Epithelial cell of prostate (primary cell): ENCODE measurements at regions not wholly inside any gene's neighbourhood (a gene's known extent, or its start where the extent isn't known, plus 50 kb on each side); places are given as distances from the start of the nearest gene placed in this dataset.
"Not testable (repeated sequence)": the region's sequence is repeated elsewhere in the genome, so short reads cannot be mapped to it uniquely, and the experiment has no call there.

Experiments
- DNase-seq: peaks from one replicate; pipeline ENCODE4 v3.0.0-alpha.2; 2011; ENCODE audit warnings: low read depth, low spot score
- H3K27ac ChIP-seq: fragments of 450-650 bp; 2 replicates; pipeline ENCODE4 v1.5.1; 2017; ENCODE audit warnings: mild to moderate bottlenecking

DNA sequence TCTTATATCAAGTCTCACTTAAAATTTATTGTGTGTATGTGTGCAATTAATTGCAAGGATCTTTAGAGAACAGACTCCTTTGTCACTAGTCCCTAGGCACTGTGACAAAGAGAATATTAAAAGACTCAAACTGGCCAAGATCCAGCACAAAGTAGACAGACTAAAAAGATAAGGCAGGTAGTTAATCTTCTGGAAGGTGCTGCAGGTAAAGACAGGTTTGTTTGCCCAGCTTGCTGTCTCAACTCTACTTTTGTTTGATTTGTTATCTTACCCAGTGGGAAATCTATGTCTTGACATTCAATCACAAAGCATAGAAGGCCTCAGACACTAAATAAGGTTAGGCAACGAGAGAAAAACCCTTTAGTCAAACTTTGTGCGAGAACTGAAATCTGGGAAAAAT, 807.9 kb upstream of the LRRN3 start:
- no peak for DNase-seq
- H3K27ac ChIP-seq: no peak overlapping the region

DNA sequence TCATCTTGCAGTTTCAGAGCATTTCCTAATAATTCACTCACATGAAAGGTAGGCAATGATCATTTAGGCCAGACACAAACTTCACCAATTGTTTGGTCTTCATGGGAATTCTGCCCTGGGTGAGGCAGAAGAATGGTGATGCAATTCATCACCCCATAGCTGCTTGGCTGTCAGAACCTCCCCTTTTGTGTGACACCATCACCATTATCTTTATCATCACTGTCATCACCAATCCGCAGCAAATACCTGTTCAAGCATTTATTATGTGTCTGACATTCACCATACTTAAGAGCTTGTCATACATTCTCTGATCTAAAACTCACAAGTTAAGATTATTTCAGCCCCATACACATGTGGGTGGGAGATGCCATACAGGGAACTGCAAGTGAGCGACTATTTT, 799.5 kb upstream of the LRRN3 start:
- no peak for DNase-seq
- no peak overlapping the region for H3K27ac ChIP-seq

DNA sequence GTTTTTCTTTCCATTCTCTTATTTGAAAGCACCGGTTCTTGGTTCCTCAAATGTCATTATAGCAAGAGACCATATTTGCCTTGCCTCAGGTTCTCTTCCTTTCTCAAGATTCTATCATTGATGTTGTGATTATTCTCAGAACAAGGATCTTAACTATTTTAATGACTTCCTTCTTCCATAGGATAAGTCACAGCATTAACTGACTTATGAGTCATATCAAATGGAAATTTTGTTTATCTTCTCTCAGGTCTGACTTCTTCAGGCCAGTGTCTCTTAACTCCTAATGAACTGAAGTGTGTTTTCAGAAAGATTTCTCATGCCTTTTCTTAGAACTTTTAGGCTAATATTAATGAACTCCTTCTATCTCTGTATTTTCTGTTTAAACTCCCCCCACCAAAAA, 794.6 kb upstream of the LRRN3 start:
- H3K27ac ChIP-seq: no peak overlapping the region
- no peak for DNase-seq

DNA sequence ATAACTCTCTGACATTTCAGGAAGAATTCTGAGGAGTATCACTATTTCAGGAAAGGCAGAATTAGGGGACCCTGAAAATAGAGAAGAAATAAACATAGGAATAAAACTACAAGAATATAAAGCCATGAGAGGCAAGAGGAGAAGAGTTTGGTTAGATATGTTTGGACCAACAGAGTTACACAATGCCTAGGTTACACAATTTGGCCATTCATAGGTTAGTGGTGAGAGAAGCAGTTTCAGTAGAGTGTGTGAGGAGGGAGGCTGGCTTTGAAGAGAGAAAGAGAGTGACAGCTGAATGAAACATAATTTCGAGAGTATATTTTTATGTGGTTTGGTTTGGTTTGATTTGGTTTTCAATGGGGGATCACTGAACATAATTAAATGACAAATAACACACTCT, 783.2 kb upstream of the LRRN3 start:
- no peak overlapping the region for H3K27ac ChIP-seq
- DNase-seq: no peak

DNA sequence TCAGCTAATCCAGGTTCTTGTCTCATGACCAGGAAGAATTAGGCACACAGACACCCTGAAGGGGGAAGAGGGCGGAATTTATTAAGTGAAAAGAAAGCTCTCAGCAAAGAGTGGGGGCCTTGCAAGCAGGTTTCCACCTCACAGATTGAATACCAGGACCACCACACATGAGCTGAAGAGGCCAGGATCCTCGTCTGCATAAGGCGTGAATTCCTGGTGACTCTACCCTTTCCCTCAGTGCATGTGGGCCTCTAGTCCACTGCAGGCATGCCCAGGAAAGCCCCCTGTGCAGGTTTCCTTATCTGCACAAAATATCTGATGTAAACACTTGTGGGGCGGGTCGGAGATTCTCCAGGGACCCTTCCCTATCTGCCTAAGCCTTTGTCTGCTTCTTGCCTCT, 782.1 kb upstream of the LRRN3 start:
- DNase-seq: no peak
- no peak overlapping the region for H3K27ac ChIP-seq

DNA sequence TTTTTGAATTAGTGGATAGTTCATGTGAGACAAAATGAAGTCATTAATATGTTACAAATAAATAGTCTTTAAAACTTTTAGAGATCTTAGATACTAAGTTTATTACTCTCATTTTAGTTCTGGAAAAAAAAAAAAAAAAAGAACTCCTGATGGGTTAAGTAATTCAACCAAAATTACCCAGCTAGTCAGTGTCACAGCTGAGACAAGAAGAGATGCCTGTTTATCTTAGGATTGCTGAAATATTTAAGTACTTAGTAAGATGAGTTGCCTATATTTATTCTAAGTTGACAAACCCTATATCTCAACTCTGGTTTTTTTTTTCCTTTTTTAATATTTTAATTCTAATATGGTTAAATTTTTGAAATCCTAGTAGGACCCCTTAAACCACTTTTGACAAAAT, 781.0 kb upstream of the LRRN3 start:
- no peak for DNase-seq
- H3K27ac ChIP-seq: no peak overlapping the region

DNA sequence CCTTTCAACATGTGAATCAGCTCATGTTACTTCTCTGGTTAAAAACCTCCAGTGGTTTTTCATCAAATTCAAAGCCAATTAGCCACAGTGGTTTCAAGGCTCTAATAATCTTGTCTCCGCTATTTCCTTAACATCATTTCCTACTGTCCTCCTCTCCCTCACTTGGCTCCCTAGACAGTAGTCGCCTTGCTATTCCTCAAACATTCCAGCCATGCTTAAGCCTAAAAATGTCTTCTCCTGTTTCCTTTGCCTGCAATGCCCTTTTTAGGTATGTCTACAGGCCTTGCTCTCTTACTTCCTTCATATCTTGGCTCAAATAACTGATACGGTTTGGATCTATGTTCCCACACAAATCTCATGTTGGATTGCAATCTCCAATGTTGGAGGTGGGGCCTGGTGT, 779.4 kb upstream of the LRRN3 start:
- H3K27ac ChIP-seq: no peak overlapping the region

DNA sequence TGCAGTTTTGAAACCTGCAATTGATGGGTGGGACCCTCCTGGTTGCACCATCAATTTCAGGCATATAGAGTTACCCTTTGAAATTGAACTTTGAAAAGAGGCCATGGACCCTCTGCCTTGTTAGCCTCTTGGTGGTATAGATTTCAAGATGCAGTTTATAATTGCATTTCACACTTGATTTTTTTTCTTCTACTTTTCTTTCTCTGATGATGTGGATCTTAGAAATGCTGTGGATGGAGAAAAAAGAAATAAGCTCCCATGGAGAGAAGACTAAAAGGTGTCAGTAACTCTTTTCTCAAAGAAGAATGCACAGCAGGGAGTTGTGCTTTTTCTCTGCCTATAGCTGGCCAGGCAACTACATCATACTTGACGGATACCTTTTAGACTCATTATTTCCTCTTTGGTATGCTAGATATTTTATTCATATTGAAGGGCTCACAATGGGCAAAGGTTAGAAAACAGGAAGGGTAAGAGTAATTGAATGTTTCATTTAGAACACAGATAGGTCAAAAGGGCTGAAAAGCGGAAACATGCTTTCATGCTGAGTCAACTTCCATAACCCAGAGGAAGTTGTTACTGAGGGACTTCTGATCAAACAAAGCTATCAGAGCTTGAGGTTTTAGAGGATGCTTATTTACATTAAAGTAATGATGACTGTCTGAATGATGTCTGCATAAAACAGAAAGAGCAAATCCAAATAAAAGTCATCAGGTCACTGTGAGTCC, 773.2 kb upstream of the LRRN3 start:
- no peak overlapping the region for H3K27ac ChIP-seq
- DNase-seq: no peak

More for the DNA sequence above, 779.4 kb upstream of the LRRN3 start:
- no peak for DNase-seq

DNA sequence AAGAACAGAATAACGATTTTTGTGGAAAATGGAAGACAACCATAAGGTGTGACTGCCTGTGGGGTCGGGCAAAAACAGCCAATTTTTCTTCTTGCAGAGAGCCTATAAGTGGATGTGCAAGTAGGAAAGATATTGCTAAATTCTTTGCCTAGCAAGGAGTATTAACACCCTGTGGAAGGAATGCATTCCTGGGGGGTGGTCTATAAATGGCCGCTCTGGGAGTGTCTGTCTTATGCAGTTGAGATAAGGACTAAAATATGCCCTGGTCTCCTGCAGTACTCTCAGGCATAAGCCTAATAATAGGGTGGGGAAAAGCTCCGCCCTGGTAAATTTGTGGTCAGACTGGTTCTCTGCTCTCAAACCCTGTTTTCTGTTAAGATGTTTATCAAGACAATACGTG, 770.6 kb upstream of the LRRN3 start:
- not testable (repeated sequence) for H3K27ac ChIP-seq, DNase-seq

DNA sequence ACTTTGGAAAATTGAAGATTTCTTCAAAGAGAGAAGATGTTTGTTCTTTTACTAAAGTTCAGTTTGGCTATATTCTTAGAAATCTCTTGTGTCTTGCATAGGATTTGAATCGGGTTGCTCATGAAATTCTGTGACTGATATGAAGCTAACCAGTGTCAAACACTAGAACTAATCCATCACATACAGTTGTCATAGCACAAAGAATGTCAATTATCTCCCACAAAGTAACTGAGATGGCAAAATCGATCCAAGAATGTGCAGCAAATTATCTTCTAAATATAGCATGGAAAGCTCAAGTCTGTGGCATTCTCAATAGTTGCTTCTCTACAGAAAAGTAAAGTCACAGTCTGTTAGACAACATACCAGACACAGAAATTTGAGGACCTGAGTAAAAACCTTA, 768.1 kb upstream of the LRRN3 start:
- H3K27ac ChIP-seq: no peak overlapping the region
- no peak for DNase-seq

DNA sequence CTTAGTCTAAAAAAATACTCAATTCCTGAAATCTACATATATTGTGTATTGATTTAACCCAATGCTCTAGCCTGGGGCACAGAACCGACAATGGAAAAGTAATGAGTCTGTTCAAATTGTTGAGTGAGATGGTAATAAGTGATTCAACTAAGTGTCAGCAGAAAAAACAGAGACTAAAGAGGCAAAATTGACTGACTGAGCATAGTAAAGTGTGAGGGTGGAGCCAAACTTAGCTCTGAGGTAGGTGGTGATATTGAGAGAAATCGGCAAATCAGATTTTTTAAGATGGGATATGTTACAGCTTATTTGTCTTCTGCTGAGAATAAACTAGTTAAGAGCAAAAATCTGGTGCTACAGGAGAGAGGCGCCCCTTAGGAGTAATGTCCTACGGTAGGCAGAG, 764.0 kb upstream of the LRRN3 start:
- no peak overlapping the region for H3K27ac ChIP-seq
- no peak for DNase-seq

DNA sequence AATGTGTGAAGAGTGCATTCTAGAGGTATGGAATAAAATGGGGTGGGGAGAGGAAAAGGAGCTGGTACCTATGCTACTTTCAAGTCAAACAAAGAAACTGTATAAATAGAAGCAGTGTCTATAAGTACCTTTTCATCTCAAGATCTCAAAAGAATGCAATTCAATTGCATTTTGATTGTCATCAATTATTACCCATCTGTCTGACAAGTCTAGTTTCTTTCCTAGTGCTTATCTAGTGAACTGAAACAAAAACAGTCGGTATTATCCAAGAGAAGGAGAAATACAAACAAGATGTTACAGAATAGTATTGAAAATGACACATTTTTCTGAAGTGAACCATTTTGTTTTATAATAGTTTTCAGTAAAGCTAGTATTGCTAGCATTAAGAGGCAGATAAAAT, 754.5 kb upstream of the LRRN3 start:
- no peak overlapping the region for H3K27ac ChIP-seq
- DNase-seq: no peak

DNA sequence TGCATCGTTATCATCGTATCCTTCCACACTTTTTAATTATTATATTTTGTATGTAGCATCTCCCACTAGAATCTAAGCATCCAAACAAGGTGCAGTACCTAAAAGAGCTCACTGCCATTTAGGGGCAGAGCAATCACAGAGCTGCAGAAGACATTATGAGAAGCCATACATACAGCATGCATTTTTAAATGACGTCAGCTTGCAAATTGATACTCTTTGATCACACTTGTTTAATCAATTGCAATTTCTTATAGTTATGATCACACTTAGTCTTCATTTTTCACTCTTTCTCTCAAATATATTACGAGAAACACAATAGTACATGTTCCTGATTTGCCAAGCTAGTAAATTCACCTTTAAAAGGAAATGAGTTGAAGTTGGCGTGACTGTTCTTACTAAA, 753.3 kb upstream of the LRRN3 start:
- no peak for DNase-seq
- no peak overlapping the region for H3K27ac ChIP-seq

DNA sequence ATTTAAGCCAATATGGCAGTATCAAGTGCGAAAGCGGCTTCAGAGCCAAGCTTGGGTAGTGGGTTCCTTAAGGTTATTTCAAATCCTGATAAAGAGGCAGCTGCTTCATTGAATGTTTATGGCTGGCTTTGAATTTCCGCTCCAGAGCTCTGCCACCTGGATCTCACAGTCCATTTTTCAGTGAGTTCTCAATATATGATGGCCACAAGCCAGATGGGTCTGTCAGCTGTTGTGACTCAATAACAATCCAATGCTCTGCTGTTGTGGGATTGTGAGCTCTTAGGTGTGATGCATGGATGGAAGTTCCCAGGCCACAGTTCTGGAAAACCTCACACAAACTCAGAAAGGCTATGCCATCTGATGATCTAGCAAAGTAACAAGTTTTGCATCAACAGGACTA, 743.8 kb upstream of the LRRN3 start:
- H3K27ac ChIP-seq: no peak overlapping the region
- DNase-seq: no peak

DNA sequence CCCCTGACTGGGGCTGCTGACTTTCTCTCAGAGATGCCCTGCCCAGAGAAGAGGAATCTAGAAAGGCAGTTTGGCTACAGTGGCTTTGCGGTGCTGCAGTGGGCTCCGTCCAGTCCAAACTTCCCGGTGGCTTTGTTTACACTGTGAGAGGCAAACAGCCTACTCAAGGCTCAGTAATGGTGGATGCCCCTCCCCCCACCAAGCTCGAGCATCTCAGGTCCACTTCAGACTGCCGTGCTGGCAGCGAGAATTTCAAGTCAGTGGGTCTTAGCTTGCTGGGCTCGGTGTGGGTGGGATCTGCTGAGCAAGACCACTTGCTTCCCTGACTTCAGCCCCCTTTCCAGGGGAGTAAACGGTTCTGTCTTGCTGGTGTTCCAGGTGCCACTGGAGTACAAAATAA, 734.5 kb upstream of the LRRN3 start:
- H3K27ac ChIP-seq: no peak overlapping the region
- no peak for DNase-seq

DNA sequence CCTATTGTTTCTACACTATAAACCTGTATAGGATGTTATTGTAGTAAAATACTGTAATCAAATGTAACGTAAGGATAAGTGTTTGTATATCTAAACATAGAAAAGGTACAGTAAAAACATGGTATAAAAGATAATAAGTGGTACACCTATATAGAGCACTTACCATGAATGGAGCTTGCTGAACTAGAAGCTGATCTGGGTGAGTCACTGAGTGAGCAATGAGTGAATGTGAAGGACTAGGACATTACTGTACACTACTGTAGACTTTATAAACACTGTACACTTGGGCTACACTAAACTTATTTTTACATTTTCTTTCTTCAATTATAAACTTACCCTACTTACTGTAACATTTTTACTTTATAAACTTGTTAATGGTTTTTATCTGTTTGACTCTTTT, 732.9 kb upstream of the LRRN3 start:
- H3K27ac ChIP-seq: no peak overlapping the region
- DNase-seq: peak; percentile 22

DNA sequence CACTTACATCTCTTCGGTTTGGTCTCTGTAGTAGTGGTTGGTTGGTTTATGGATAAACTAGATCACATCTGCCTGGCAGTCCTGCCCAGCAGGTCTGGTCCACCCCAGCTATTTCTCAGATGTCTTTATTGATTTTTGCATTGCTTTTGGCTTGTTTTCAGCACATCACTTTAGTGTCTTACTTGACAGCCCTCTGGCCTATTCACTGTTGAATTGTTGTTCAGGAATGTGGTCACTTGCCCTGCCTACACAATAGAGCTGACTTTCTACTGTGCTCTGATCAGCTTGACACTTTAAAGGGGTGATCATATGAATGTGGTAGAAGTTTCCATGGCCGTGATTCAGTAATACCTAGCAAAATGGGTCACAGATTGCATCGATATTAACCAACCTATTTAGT, 719.2 kb upstream of the LRRN3 start:
- no peak overlapping the region for H3K27ac ChIP-seq
- no peak for DNase-seq

DNA sequence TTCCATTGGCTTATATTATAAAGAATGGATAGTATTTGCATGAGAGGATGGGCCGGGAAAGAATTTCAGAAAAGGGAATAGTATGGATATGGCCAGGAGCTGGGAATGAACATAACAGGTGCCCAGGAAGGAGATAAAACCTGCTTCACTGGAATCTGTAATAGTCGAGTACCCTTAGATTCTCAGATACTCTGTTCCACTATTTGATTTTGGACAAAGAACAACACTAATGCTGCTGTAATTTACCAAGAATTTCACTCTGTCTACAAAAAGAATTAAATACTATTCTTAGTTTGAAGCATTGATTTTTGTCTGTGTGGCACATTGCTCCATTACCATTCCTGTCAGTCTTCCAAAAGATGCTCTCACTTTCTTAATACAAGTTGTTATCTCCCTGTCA, 718.2 kb upstream of the LRRN3 start:
- no peak for DNase-seq
- H3K27ac ChIP-seq: no peak overlapping the region

DNA sequence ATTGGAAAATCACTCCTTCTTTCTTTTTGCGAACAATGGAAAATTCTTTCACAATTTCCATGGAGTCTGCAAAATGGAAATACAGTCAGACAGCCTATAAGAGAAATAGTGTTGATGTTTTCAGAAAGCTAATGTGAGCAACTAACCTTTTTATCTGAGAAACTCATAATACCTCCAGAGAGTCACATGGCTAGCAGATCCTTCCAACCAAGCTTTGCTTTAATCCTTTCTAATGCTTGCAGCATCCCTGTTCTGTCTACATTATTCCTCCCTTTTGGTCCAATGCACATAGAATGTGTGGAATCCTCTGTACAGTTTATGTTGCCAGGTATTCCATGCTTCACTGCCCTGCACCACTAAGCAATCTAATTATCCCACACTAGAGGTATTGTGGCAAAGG, 717.5 kb upstream of the LRRN3 start:
- no peak overlapping the region for H3K27ac ChIP-seq
- DNase-seq: no peak

DNA sequence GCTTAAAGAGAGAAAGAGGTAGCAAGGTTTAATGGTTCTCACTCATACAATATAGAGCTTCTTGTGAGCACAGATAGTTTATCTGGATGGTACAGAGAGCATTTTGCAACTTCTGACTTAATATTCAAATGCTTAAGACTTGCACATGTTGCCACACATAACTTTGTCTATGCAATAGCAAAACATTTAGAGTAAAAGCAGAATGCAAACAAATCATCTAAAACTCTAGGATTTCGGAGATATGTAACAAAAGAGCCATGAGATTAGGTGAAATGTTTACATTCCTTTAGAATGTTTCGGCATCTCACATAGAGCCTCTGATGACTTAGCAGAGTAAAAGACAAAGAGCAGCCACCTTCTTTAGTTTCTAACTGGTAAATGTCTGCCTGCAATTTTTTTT, 717.1 kb upstream of the LRRN3 start:
- no peak for DNase-seq
- no peak overlapping the region for H3K27ac ChIP-seq

DNA sequence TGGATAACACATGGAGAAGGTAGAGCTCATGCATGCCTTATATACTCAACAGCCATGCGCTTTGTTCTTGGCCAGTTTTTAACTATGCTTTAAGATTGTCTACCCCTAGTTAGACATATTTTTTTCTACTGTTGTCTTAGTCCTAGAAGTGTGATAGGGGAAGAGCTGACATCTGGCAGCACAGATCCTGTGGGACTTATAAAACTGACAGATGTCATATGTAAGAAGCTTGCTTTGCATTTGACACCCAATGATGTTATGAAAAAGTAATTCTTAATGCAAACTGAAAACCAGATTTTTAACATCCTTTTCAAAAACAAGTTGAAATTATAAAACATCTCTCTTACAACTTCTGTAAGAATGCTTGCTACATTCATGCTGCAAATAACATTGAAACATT, 715.9 kb upstream of the LRRN3 start:
- no peak overlapping the region for H3K27ac ChIP-seq
- no peak for DNase-seq

DNA sequence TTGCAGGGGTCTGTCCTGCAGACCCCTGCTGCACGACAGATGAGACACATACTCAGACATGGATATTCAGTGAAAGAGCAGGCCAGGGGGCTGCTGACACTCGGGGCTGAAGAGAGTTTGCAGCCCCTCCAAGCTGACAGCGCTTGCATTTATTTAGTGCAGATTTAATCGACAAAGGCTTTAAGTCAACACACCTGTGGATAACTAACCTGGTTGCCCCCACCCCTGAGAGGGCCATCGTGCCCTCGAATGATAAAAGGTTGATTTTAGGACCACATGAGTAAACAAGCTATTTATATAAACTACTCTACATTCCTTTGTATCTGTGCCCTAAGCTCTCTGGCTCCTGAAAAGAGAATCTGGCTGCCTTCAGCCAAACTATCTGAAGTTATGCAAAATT, 708.2 kb upstream of the LRRN3 start:
- no peak for DNase-seq

DNA sequence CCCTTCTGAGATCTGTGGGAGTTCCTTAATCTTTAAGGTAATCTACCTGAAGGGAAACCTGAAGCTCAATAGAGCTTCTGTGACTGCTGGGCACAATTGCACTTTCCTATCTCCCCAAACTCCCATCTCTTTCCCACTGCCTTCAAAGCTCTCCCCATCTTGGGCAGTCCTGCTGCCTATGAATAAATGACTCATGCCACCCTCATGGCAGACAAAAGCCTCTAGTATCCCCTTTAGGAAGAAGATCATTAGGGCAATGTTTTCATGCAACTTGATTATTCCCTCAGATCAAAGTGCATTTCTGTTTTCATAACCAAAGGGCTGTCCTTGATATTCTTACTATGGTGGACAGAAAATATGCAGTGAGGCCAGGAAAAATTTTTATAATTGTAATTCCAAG, 704.9 kb upstream of the LRRN3 start:
- peak overlapping the region; percentile 55 for H3K27ac ChIP-seq
- no peak for DNase-seq

More for the DNA sequence above, 708.2 kb upstream of the LRRN3 start:
- H3K27ac ChIP-seq: no peak overlapping the region
